GM19035 (cell line): ENCODE measurements at regions not wholly inside any gene's neighbourhood (a gene's known extent, or its start where the extent isn't known, plus 50 kb on each side); places are given as distances from the start of the nearest gene placed in this dataset.

ENCODE experiments used
- ATAC-seq: cut with Tn5 transposase; IDR thresholded peaks from one replicate; pipeline ENCODE4 v1.9.1; 2021; ENCODE audit not compliant: unreplicated experiment

DNA sequence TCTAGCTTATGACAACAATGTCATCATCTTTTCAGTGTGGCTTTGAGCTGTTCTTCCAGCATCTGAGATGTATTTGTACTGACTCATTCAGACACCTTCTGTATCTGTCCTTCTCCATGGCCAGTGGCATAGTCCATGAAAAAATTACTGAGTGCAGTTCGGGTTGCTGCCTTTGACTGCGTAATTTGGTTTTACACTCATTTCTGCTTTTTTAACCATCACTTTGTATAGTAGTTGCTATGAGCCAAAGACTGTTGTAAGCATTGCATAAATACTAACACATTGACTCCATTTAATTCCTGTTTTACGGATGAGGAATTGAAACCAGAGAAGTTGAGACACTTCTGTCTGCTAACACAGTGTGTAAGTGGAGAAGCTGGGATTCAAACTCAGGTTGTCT, 190.7 kb upstream of the MID1 start:
- ATAC-seq = no peak

DNA sequence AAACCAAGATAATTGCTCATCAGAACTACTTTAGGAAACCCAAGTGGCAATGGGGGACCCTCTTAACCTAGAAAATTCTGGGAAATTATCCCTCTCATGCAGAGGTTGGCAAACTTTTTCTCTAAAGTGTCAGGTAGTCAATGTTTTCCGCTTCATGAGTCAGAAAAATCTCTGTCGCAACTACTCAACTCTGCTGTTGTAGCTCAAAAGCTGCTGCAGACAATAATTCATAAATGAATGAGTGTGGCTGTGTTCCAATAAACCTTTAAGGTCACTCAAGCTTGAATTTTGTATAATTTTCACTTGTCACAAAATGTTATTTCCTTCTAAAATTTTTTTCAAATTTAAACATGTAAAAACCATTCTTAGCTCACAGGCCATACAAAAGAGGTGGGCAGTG, 193.4 kb upstream of the MID1 start:
- ATAC-seq = no peak

GRCh38 chrX:10818651-10819050, 198.3 kb upstream of the MID1 start:
- ATAC-seq = no peak

GRCh38 chrX:10819973-10820372, 199.6 kb upstream of the MID1 start:
- no peak for ATAC-seq

GRCh38 chrX:10821293-10821692, 200.9 kb upstream of the MID1 start:
- ATAC-seq = no peak

- no peak for ATAC-seq
Observed at GRCh38 chrX:10828036-10828435, 207.7 kb upstream of the MID1 start.

DNA sequence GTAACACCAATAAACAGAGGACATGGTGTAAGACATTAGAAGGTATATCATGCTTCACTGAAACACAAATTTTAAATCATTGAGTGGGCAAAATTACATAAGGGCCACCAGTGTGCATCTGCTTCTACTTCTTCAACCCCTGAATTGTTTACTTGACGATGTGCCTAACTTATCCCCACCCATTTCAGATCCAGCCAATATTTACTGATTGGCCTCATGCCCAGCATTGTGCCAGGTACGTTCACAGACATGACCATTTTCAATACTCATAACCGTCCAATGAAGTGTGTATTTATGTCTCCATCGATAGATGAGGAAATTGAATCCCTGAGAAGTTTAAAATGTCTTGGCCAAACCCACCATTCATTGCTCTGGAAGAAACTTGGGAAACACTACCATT, 208.3 kb upstream of the MID1 start:
- no peak for ATAC-seq

- ATAC-seq = no peak
Observed at GRCh38 chrX:10831716-10832502, 211.5 kb upstream of the MID1 start.

DNA sequence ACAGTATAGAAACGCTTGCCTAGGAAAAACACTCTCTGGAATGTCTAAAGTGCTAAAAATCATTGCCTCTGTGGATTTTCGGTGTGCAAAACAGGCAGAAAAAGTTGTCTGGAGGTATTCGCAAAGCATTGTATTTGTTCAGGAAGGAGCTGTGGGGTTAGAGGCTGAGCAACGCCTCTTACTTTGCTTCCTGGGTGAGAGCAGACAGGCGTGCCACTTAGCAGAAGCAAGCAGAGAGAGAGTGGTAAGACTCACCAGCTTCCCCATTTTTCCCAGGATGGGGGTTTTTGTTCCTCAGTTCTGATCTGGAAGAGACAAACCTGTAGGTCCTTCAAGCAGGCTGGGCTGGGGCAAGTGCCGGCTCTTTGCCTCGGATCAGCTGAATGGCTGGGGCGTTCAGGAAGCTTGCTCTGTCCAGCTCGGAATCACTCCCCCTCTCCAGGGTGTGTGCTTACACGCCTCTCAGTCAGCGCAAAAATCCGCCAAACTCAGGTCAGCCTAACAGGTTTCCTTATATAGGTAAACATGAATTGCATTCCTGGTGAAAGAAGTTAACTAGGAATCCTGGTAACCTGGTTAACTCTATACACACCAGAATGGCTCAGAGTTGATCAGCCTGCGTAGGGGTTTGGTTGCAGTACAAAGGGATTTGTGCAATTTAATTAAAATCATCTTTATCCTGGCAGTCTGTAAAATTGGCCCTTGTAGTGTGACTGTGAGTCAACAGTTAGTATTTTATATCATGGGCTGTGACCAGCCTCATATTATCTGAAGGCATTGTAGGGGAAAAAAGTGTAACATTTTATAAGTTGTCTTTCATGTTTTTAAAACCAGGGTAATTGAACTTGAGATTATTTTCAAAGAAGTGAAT, 213.1 kb upstream of the MID1 start:
- no peak for ATAC-seq

- no peak for ATAC-seq
Observed at GRCh38 chrX:10841579-10841978, 221.2 kb upstream of the MID1 start.

DNA sequence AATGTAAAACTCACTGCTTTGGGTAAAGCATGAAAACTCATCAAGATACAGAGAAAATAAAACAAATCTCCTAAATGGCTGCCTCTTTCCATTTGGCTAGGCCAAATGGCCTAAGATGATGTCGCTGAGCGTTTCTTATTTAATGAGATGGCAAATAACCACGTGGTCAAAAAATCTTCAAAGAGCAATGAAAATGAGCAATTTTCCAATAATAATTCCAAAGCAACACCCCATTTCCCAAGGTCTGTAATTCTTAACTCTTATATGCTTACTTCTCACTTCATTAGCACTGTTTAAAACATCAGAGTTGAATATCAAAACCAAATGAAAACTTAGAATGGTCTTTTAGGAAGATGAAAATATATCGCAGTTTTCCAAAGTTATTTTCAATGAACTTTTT, 222.3 kb upstream of the MID1 start:
- ATAC-seq = no peak

DNA sequence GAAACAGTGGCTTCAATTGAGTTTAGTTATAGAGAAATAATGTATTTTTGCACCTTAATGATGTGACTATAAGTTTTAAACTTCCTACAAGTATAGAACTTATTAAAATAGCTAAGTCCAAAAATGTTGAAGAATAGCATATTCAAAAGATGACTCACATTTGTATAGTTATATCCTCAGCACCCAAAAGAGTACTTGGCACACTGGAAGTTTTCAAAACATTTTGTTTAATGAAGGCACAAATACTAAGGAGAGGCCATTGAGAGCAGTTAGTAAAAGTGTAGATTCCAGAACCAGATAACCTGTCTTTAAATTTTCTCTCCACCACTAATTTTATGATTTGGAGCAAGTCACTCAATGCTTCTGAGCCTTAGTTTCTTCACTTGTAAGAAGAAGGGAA, 226.9 kb upstream of the MID1 start:
- no peak for ATAC-seq

DNA sequence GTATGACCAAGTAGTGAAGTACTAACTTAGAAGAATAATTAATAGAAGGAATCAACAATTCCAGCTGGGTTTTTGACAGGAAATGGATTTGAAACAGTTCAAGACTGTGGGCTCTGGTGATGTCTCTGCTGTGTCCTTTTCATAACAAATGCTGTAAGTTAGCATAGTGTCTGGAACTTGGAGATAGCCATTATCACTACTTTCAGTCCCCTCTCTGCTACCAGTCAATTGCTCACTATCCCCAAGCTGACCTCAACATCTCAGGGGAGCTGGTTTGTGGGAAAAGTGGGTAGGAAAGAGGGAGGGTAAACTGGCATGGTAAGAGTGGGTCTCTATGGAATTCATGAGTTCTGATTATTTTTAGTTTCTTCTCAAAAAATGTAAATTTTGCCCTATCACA, 231.4 kb upstream of the MID1 start:
- ATAC-seq = no peak

DNA sequence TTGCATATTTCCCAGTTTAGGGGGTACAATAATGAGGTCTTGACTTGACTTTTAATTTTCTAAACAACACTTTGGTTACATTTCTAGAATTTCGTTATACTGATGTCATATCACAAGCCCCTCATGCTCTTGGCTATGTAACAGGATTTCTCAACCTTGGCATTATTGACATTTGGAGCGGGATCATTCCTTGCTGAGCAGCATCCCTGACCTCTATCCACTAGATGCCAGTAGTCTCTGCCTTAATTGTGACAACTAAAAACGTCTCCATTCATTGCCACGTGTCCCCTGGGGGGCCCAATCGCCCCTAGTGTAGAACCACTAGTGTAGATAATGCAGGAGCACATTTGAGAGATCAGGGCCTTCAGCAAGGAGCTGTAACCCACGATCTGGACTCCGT, 234.2 kb upstream of the MID1 start:
- ATAC-seq = no peak

DNA sequence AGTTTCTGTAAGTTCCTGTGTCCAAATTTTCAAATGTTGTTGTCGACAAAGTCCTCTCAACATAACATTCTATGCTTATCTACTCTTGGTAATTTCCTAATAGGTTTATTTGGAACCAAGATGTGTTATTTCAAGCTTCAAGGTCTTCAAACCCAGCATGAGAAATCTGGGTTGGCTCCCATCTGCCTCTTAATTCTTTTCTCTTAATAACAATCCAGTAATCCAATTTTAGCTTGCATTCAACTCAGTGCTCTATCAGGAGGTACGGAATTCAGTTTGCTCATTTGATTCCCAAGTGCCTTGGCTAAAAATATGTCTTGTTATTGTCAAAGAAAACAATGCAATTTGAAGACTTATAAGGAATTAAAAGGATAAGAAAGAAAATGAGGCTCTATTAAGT, 235.5 kb upstream of the MID1 start:
- no peak for ATAC-seq

DNA sequence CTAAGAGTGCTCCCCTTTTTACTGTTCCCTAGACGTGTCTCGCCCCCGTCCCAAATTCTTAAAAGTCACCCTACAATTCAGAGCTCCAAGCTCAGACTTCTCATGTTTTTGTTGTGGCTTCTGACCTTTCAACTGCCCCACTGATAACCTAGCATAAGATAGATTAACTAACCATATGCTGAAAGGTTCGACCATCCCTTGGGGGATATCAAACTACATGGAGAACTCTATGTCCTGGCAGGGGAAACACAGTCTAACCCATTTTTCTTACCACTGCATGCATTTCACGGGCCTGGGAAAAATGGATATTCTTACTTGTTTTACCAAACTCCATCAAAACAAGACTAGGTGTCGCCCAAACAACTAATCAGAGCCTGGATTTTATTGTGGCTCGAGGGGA, 236.4 kb upstream of the MID1 start:
- no peak for ATAC-seq

- no peak for ATAC-seq
Observed at GRCh38 chrX:10859353-10859752, 239.0 kb upstream of the MID1 start.

DNA sequence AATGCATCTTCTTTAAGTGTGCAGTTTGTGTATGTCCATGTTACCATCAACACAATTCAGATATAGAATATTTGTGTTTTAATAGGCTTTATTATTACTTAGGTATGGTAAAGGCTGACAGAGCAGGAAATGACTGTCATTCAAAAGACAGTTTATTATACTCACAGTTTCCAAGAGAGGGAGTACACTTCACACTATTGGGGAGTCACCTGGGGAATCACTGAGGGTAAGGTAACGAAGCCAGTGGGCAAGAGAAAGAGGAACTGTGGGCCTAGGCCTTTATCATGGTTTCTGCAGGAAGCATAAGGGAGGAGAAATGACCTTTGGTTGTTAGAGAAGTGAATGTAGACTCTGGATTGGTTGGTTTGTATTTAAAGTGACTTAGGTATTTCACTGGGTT, 235.1 kb upstream of the HCCS start:
- ATAC-seq = no peak

GRCh38 chrX:10882484-10882883, 228.6 kb upstream of the HCCS start:
- ATAC-seq = no peak

- ATAC-seq = no peak
Observed at GRCh38 chrX:10884246-10884645, 226.9 kb upstream of the HCCS start.

DNA sequence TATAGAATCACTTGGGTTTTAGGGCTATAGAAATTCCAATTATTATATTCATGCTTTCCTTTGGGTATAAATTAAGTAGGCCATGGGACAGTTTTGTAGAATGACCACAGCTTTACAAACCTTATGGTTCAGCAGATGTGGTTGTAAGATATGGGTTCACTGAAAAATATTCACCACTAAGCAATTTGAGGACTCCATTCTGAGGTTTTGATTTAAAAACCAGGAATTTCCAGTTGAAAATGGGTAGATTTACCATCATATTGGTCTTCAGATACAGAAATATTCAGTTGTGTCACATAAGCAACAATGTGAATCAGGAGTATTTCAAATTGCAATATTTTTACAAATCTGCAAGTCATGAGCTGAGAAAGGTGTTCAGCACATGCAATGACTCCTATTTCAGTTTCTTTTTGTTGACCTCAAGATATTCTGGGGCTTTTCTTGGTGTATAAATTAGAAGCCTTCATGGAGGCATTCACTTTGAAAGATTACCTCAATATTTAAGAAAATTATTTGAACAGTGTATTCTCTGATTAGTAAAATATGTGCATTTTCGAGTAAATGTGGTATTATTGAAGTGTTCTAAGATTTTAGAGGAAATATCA, 218.4 kb upstream of the HCCS start:
- ATAC-seq = no peak

GRCh38 chrX:10893366-10893765, 217.8 kb upstream of the HCCS start:
- no peak for ATAC-seq
